Adrenal gland (tissue), 9 donors: ENCODE measurements at regions not wholly inside any gene's neighbourhood (a gene's known extent, or its start where the extent isn't known, plus 50 kb on each side); places are given as distances from the start of the nearest gene placed in this dataset.

ENCODE experiments used
- DNase-seq, 7 donors: peaks; one replicate each; pipeline ENCODE4 v3.0.0-alpha.2; 2019 to 2020
- H3K27ac ChIP-seq, 5 donors: fragments of 200-600 bp; sonication (generic) in 4 of 5; 1 replicate in 3 of 5; 2 replicates in 2 of 5; pipeline versions ENCODE4 v1.5.1 to v1.8.0; 2016 to 2020; ENCODE audit warnings: mild to moderate bottlenecking in 1 of 5
- H3K27me3 ChIP-seq: fragments of 200-600 bp; 2 replicates; pipeline ENCODE4 v1.8.0; 2021
- H3K36me3 ChIP-seq, 2 donors: fragments of 200-600 bp; replicated peaks in 1 of 2; 1 replicate in 1 of 2; 2 replicates in 1 of 2; pipeline versions ENCODE4 v1.5.1 to v1.8.0; 2018 to 2022
- H3K4me1 ChIP-seq, 2 donors: fragments of 200-600 bp; replicated peaks in 1 of 2; 1 replicate in 1 of 2; 2 replicates in 1 of 2; pipeline versions ENCODE4 v1.5.1 to v1.8.0; 2018 to 2021
- H3K4me3 ChIP-seq, 4 donors: fragments of 200-600 bp; sonication (generic) in 3 of 4; one replicate each; pipeline ENCODE4 v1.5.1; 2016 to 2018
- H3K9me3 ChIP-seq, 3 donors: fragments of 200-600 bp; sonication (generic) in 1 of 3; replicated peaks in 1 of 3; 1 replicate in 2 of 3; 2 replicates in 1 of 3; pipeline versions ENCODE4 v1.5.1 to v1.8.0; 2016 to 2021
- CTCF ChIP-seq, 6 experiments: fragments of 450-650 bp in 4 of 6; fragments of 200-600 bp in 2 of 6; sonication (generic) in 1 of 6; IDR thresholded peaks; 1 replicate in 5 of 6; 2 replicates in 1 of 6; pipeline versions ENCODE4 v1.5.1 to v1.8.0; 2016 to 2021; ENCODE audit warnings: antibody characterized with exemption in 6 of 6, mild to moderate bottlenecking in 2 of 6, moderate library complexity in 1 of 6
- POLR2A ChIP-seq, 2 donors: fragments of 450-650 bp; IDR thresholded peaks; one replicate each; pipeline ENCODE4 v1.6.1; 2017; ENCODE audit warnings: antibody characterized with exemption in 2 of 2, mild to moderate bottlenecking in 2 of 2, moderate library complexity in 1 of 2
- WGBS, 4 donors: extraction: QIAGEN DNeasy Blood & Tissue Kit in 2 of 4; methylation state at CpG; one replicate each; pipeline versions ENCODE4 v1.1.5 to v1.1.7; 2013 to 2017; 5-methylcytosine and 5-hydroxymethylcytosine counted together
- intact Hi-C, 2 donors: fragments of 100-400 bp; cut with DNase I; formaldehyde crosslinking; loops; one replicate each; pipeline versions ENCODE4 v1.14.1 to v1.15.0; 2022 to 2023
- donor health status: healthy with polysubstance abuse.
- donor health status: Bipolar disorder and iron deficiency.
- donor health status: DM: yes; HTN: yes; CAD: no.
- donor health status: DM: no; HTN: no; CAD: no.
- donor health status: DM: no; HTN: no; CAD: no.

- TF ChIP-seq POLR2A (IDR thresholded peaks at IDR 0.05) (no peak), CTCF (IDR thresholded peaks at IDR 0.05) (no peak)
- Histone ChIP-seq H3K36me3 (no peaks in the 10 kb centered on the region), H3K27me3 (no peaks in the 10 kb centered on the region)
These were observed 237.8 kb upstream of the ADAMTS9 start for GRCh38 chr3:64925575-64925974.

GRCh38 chr3:64924961-64925360, 237.2 kb upstream of the ADAMTS9 start:
- Histone ChIP-seq H3K4me1 (no peaks in the 10 kb centered on the region), H3K36me3 (no peaks in the 10 kb centered on the region), H3K4me3 (no peak overlapping the region), H3K9me3 (no peaks in the 10 kb centered on the region), H3K27me3 (no peaks in the 10 kb centered on the region), H3K27ac (no peak overlapping the region)
- intact Hi-C loops, result no loop called here
- DNase-seq, result no peak
- WGBS, 4 donors, result 66 to 98% (median 90%) methylated on average over 2 of the region's 2 CpGs
- TF ChIP-seq CTCF (IDR thresholded peaks at IDR 0.05) (no peak), POLR2A (IDR thresholded peaks at IDR 0.05) (no peak)

More at GRCh38 chr3:64925575-64925974, 237.8 kb upstream of the ADAMTS9 start:
- Histone ChIP-seq H3K4me3 (no peak overlapping the region), H3K27ac (no peak overlapping the region), H3K4me1 (no peaks in the 10 kb centered on the region), H3K9me3 (no peaks in the 10 kb centered on the region)
- intact Hi-C loops, result no loop called here
- 27 to 70% (median 42%) methylated on average over 1 to 2 of the region's 2 CpGs for WGBS, 4 donors
- no peak for DNase-seq

- Histone ChIP-seq H3K27ac (no peak overlapping the region), H3K9me3 (no peaks in the 10 kb centered on the region), H3K36me3 (no peaks in the 10 kb centered on the region), H3K4me1 (peaks cover 0 to 20% of the 10 kb centered on the region in 2 donors), H3K4me3 (no peak overlapping the region), H3K27me3 (no peaks in the 10 kb centered on the region)
- WGBS, 4 donors, result 82 to 93% (median 87%) methylated on average over 2 of the region's 2 CpGs
- DNase-seq, result no peak
- intact Hi-C loops, result no loop called here
- TF ChIP-seq CTCF (IDR thresholded peaks at IDR 0.05) (no peak), POLR2A (IDR thresholded peaks at IDR 0.05) (no peak)
These were observed 234.4 kb upstream of the ADAMTS9 start for GRCh38 chr3:64922213-64922612.

- Histone ChIP-seq H3K27me3 (no peaks in the 10 kb centered on the region), H3K4me1 (peaks cover 0 to 25% of the 10 kb centered on the region in 2 donors), H3K27ac (no peak overlapping the region), H3K9me3 (no peaks in the 10 kb centered on the region), H3K4me3 (no peak overlapping the region), H3K36me3 (no peaks in the 10 kb centered on the region)
- intact Hi-C loops, result no loop called here
- 72 to 87% (median 76%) methylated on average over 7 of the region's 7 CpGs for WGBS, 4 donors
- TF ChIP-seq POLR2A (IDR thresholded peaks at IDR 0.05), result no peak
- no peak for TF ChIP-seq CTCF (IDR thresholded peaks at IDR 0.05)
- DNase-seq, result no peak
These were observed 233.7 kb upstream of the ADAMTS9 start for GRCh38 chr3:64921281-64922065.
